H1 (cell line): ENCODE measurements at regions not wholly inside any gene's neighbourhood (a gene's known extent, or its start where the extent isn't known, plus 50 kb on each side); places are given as distances from the start of the nearest gene placed in this dataset.

ENCODE experiments used
- HDAC2 ChIP-seq, 2 experiments: fragments of 300-600 bp in 1 of 2; sonication (generic) in 1 of 2; IDR thresholded peaks; 2 replicates each; pipeline ENCODE4 v1.6.1; 2011 to 2012; ENCODE audit warnings: low read depth in 2 of 2, low read length in 2 of 2, mild to moderate bottlenecking in 2 of 2, moderate library complexity in 2 of 2, borderline replicate concordance in 1 of 2, inconsistent platforms in 1 of 2
- USF2 ChIP-seq: IDR thresholded peaks from 2 replicates; pipeline ENCODE4 v1.6.1; 2011; ENCODE audit warnings: low read length, improper control_type of control experiment
- ZNF274 ChIP-seq: IDR thresholded peaks from 2 replicates; pipeline ENCODE4 v1.7.0; 2012; ENCODE audit warnings: low read length, borderline replicate concordance; ENCODE audit errors: extremely low read depth
- TF ChIP-seq, protein P1 (sequence below): fragments of 300-600 bp; sonication (generic); IDR thresholded peaks from 2 replicates; pipeline ENCODE4 v1.7.1; 2012; ENCODE audit warnings: low read length, moderate library complexity, mild to moderate bottlenecking, inconsistent platforms; ENCODE audit not compliant: insufficient replicate concordance
- TF ChIP-seq, protein P2 (sequence below): IDR thresholded peaks from 2 replicates; pipeline ENCODE4 v1.6.1; 2012; ENCODE audit warnings: inconsistent platforms

DNA sequence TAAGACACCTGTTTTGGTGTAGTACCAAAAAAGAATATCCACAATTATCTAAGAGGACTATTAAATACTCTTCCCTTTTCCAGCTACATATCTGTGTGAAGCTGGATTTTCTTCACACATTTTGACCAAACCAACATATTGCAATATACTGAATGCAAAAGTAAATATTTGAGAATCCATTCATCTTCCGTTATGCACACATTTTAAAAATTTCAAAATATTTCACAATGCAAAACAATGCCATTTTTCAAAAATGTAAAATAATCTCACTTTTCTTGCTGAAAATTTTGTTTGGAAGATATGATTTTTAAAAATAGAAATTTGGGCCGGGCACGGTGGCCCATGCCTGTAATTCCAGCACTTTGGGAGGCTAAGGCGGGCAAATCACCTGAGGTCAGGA is 133.9 kb upstream of the FUT8 start (continued):
- TF ChIP-seq, protein P1, sequence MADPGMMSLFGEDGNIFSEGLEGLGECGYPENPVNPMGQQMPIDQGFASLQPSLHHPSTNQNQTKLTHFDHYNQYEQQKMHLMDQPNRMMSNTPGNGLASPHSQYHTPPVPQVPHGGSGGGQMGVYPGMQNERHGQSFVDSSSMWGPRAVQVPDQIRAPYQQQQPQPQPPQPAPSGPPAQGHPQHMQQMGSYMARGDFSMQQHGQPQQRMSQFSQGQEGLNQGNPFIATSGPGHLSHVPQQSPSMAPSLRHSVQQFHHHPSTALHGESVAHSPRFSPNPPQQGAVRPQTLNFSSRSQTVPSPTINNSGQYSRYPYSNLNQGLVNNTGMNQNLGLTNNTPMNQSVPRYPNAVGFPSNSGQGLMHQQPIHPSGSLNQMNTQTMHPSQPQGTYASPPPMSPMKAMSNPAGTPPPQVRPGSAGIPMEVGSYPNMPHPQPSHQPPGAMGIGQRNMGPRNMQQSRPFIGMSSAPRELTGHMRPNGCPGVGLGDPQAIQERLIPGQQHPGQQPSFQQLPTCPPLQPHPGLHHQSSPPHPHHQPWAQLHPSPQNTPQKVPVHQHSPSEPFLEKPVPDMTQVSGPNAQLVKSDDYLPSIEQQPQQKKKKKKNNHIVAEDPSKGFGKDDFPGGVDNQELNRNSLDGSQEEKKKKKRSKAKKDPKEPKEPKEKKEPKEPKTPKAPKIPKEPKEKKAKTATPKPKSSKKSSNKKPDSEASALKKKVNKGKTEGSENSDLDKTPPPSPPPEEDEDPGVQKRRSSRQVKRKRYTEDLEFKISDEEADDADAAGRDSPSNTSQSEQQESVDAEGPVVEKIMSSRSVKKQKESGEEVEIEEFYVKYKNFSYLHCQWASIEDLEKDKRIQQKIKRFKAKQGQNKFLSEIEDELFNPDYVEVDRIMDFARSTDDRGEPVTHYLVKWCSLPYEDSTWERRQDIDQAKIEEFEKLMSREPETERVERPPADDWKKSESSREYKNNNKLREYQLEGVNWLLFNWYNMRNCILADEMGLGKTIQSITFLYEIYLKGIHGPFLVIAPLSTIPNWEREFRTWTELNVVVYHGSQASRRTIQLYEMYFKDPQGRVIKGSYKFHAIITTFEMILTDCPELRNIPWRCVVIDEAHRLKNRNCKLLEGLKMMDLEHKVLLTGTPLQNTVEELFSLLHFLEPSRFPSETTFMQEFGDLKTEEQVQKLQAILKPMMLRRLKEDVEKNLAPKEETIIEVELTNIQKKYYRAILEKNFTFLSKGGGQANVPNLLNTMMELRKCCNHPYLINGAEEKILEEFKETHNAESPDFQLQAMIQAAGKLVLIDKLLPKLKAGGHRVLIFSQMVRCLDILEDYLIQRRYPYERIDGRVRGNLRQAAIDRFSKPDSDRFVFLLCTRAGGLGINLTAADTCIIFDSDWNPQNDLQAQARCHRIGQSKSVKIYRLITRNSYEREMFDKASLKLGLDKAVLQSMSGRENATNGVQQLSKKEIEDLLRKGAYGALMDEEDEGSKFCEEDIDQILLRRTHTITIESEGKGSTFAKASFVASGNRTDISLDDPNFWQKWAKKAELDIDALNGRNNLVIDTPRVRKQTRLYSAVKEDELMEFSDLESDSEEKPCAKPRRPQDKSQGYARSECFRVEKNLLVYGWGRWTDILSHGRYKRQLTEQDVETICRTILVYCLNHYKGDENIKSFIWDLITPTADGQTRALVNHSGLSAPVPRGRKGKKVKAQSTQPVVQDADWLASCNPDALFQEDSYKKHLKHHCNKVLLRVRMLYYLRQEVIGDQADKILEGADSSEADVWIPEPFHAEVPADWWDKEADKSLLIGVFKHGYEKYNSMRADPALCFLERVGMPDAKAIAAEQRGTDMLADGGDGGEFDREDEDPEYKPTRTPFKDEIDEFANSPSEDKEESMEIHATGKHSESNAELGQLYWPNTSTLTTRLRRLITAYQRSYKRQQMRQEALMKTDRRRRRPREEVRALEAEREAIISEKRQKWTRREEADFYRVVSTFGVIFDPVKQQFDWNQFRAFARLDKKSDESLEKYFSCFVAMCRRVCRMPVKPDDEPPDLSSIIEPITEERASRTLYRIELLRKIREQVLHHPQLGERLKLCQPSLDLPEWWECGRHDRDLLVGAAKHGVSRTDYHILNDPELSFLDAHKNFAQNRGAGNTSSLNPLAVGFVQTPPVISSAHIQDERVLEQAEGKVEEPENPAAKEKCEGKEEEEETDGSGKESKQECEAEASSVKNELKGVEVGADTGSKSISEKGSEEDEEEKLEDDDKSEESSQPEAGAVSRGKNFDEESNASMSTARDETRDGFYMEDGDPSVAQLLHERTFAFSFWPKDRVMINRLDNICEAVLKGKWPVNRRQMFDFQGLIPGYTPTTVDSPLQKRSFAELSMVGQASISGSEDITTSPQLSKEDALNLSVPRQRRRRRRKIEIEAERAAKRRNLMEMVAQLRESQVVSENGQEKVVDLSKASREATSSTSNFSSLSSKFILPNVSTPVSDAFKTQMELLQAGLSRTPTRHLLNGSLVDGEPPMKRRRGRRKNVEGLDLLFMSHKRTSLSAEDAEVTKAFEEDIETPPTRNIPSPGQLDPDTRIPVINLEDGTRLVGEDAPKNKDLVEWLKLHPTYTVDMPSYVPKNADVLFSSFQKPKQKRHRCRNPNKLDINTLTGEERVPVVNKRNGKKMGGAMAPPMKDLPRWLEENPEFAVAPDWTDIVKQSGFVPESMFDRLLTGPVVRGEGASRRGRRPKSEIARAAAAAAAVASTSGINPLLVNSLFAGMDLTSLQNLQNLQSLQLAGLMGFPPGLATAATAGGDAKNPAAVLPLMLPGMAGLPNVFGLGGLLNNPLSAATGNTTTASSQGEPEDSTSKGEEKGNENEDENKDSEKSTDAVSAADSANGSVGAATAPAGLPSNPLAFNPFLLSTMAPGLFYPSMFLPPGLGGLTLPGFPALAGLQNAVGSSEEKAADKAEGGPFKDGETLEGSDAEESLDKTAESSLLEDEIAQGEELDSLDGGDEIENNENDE: no peak
- TF ChIP-seq HDAC2 (IDR thresholded peaks at IDR 0.05; ENCODE audit: borderline replicate concordance in 1 of 2, low read depth in 2 of 2, low read length in 2 of 2): no peak
- no peak for TF ChIP-seq ZNF274
- TF ChIP-seq USF2: no peak
- TF ChIP-seq, protein P2, sequence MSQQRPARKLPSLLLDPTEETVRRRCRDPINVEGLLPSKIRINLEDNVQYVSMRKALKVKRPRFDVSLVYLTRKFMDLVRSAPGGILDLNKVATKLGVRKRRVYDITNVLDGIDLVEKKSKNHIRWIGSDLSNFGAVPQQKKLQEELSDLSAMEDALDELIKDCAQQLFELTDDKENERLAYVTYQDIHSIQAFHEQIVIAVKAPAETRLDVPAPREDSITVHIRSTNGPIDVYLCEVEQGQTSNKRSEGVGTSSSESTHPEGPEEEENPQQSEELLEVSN: no peak
